ENCODE measurements at regions not wholly inside any gene's neighbourhood (a gene's known extent, or its start where the extent isn't known, plus 50 kb on each side); places are given as distances from the start of the nearest gene placed in this dataset.
A peak's percentile ranks its signal among the peaks of the same experiment; 100 is the strongest.

DNA sequence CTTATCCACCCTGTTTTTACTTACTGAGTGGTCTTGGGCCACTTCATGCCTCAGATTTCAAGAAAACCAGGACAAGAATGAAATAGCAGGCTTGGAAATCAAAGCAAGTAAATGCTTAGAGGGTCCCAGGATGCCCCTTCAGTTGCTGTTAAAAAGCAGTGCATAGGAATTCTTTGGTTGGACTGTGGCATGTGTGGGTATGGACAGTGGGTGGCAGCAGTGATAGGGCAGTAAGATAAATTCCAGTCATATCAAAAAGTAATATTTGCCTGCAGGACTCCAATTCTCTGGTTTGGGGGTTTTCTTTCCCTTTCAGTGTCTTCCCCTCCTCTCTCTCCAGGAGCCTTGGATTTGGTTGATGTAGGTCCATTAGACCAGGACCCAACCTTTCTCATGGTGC, 306.7 kb upstream of the CLINT1 start:
- Mint-ChIP-seq H3K27ac (ENCODE audit: low read depth, unreplicated experiment) (no peak overlapping the region), H3K9me3 (ENCODE audit: unreplicated experiment) (no peaks in the 10 kb centered on the region), H3K4me3 (ENCODE audit: unreplicated experiment) (no peak overlapping the region), H3K27me3 (ENCODE audit: insufficient read depth, unreplicated experiment) (no peaks in the 10 kb centered on the region), H3K4me1 (ENCODE audit: insufficient read depth, unreplicated experiment) (no peaks in the 10 kb centered on the region), H3K36me3 (ENCODE audit: insufficient read depth, unreplicated experiment) (no peaks in the 10 kb centered on the region)
- CTCF ChIA-PET, result interaction anchor here (0.6 to 2.0 kb wide), 3 partner anchors 9 to 1281 kb away, joined by 3 to 8 read pairs (median 5); no protein-coding TSS in a partner anchor
- DNase-seq (ENCODE audit: unreplicated experiment), result no peak
- TF ChIP-seq, protein P1, sequence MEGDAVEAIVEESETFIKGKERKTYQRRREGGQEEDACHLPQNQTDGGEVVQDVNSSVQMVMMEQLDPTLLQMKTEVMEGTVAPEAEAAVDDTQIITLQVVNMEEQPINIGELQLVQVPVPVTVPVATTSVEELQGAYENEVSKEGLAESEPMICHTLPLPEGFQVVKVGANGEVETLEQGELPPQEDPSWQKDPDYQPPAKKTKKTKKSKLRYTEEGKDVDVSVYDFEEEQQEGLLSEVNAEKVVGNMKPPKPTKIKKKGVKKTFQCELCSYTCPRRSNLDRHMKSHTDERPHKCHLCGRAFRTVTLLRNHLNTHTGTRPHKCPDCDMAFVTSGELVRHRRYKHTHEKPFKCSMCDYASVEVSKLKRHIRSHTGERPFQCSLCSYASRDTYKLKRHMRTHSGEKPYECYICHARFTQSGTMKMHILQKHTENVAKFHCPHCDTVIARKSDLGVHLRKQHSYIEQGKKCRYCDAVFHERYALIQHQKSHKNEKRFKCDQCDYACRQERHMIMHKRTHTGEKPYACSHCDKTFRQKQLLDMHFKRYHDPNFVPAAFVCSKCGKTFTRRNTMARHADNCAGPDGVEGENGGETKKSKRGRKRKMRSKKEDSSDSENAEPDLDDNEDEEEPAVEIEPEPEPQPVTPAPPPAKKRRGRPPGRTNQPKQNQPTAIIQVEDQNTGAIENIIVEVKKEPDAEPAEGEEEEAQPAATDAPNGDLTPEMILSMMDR (IDR thresholded peaks at IDR 0.05; ENCODE audit: unreplicated experiment), result peak; percentile 9
- POLR2A ChIA-PET, result no interaction called here
- no TSS peak for BruUV-seq (replicated peaks)
- intact Hi-C loops (cut with micrococcal nuclease), result no loop called here

DNA sequence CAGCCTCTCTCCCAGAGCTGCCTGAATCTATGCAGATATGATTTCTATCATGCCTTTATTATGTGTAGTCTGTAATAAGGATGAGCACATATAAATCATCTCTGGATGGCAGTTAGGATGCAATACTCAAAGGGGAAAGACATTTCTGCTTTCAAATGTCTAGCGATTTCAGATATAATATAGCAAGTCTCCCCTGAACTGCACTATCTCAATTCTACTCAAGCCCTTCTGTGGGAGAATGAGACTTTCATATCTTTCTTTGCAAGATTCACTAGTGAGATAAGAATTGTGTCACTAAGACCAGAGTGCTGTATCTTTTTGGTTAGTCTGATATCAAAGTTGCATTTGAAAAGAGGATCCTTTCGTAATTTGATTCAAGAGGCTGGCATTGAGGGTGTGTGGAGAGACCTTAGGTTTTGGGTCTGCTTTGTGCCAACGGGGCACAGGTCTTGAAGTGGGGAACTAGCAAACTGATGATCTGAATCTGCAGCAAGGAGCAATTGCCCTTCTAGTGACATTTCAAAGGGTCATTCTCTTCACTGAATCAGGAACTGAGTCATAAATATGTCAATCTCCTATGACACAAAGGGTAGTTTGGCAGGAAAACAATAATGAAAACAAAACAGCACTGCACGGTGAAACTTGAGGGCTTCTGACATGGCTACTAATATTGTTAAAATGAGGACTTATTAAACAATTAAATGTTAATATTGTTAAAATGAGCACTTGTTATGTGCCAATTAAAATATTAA, 305.5 kb upstream of the CLINT1 start:
- Mint-ChIP-seq H3K36me3 (ENCODE audit: insufficient read depth, unreplicated experiment) (no peaks in the 10 kb centered on the region), H3K4me3 (ENCODE audit: unreplicated experiment) (no peak overlapping the region), H3K4me1 (ENCODE audit: insufficient read depth, unreplicated experiment) (no peaks in the 10 kb centered on the region), H3K9me3 (ENCODE audit: unreplicated experiment) (no peaks in the 10 kb centered on the region), H3K27me3 (ENCODE audit: insufficient read depth, unreplicated experiment) (no peaks in the 10 kb centered on the region), H3K27ac (ENCODE audit: low read depth, unreplicated experiment) (no peak overlapping the region)
- DNase-seq (ENCODE audit: unreplicated experiment), result peak; percentile 32
- ChIA-PET CTCF (interaction anchor here (1.2 kb wide), 1 partner anchor 10 kb away, joined by 3 read pairs; no protein-coding TSS in a partner anchor), POLR2A (no interaction called here)
- BruUV-seq (replicated peaks), result no TSS peak
- TF ChIP-seq, protein P1 (IDR thresholded peaks at IDR 0.05; ENCODE audit: unreplicated experiment), result no peak
- intact Hi-C loops (cut with micrococcal nuclease), result no loop called here

DNA sequence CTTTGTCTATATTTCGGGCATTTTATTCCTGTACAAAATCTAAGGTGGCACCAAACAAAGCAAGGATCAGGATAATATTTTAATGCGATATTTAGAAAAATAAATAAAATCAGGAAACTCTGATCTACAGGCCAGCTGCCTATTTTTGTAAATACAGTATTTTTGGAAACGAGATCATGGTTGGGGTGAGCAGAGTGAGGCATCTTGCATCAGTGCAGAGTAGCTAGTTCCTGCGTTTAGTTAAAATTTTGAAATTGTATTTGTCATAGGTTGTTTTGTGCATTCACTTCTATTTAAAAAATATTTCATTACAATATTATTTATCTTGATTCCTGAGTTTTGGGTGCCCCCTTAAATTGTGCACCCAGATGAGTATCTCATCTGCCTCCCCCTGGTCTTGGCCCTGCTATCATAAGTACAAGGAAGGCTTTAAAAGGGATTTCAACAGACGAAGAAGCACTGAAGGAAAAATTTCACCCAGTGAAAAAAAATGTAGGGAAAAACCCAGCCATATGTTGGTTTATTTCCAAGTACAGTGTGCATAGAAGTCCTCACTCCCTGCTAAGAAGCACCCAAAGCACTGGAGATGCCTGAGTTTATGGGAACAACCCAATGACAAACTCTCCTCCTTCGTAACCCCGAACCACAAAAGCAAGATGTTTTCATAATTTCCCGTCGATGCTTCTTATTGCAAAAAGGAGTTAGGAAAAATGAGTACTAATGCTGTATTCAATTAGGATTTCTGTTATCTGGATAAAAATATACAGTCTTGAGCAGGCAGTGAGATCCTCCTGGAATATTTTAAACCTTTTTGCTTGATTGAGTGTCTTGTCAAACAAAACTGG, 304.7 kb upstream of the CLINT1 start:
- H3K9me3 Mint-ChIP-seq (ENCODE audit: unreplicated experiment), result no peaks in the 10 kb centered on the region
- DNase-seq (ENCODE audit: unreplicated experiment), result no peak
- H3K27me3 Mint-ChIP-seq (ENCODE audit: insufficient read depth, unreplicated experiment), result no peaks in the 10 kb centered on the region
- ChIA-PET CTCF (interaction anchor here (1.2 to 1.4 kb wide), 2 partner anchors 11 to 943 kb away, joined by 3 read pairs; no protein-coding TSS in a partner anchor), POLR2A (no interaction called here)
- no peaks in the 10 kb centered on the region for H3K36me3 Mint-ChIP-seq (ENCODE audit: insufficient read depth, unreplicated experiment)
- H3K4me3 Mint-ChIP-seq (ENCODE audit: unreplicated experiment), result no peak overlapping the region
- no TSS peak for BruUV-seq (replicated peaks)
- no peaks in the 10 kb centered on the region for H3K4me1 Mint-ChIP-seq (ENCODE audit: insufficient read depth, unreplicated experiment)
- intact Hi-C loops (cut with micrococcal nuclease), result no loop called here
- TF ChIP-seq, protein P1 (IDR thresholded peaks at IDR 0.05; ENCODE audit: unreplicated experiment), result no peak
- H3K27ac Mint-ChIP-seq (ENCODE audit: low read depth, unreplicated experiment), result no peak overlapping the region

DNA sequence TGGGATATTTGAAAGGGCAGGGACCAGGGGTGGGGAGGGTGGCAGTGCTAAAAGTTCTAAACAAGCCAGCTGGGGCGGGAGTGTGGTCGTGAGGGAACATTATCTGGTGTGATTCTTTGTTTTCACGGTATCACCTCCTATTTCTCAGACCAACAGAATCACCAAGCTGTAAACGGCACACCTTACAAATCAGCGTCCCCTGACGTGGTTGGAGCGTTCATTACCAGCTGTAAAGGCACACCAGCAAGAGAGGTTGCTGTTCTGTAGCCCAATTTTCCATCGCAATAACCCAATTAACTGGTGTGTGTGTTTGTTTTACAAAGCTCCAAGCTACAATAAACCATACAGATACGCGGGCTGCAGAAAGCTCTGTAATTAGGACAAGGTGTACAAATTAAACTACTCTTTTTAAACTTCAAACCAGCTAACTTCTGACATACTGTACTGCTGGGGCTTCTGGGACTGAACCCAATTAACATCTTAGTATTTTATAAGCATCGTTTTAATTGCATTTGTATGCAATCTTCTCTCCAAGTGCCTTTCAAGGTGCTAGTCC, 303.6 kb upstream of the CLINT1 start:
- DNase-seq (ENCODE audit: unreplicated experiment), result no peak
- no peaks in the 10 kb centered on the region for H3K27me3 Mint-ChIP-seq (ENCODE audit: insufficient read depth, unreplicated experiment)
- no peaks in the 10 kb centered on the region for H3K9me3 Mint-ChIP-seq (ENCODE audit: unreplicated experiment)
- no peaks in the 10 kb centered on the region for H3K36me3 Mint-ChIP-seq (ENCODE audit: insufficient read depth, unreplicated experiment)
- intact Hi-C loops (cut with micrococcal nuclease), result no loop called here
- TF ChIP-seq, protein P1 (IDR thresholded peaks at IDR 0.05; ENCODE audit: unreplicated experiment), result no peak
- no peak overlapping the region for H3K27ac Mint-ChIP-seq (ENCODE audit: low read depth, unreplicated experiment)
- no peak overlapping the region for H3K4me3 Mint-ChIP-seq (ENCODE audit: unreplicated experiment)
- H3K4me1 Mint-ChIP-seq (ENCODE audit: insufficient read depth, unreplicated experiment), result no peaks in the 10 kb centered on the region
- ChIA-PET POLR2A (interaction anchor here (0.5 to 1.0 kb wide), 2 partner anchors 11 to 1573 kb away, joined by 3 read pairs; no protein-coding TSS in a partner anchor), CTCF (interaction anchor here (0.6 to 2.2 kb wide), 6 partner anchors 13 to 944 kb away, joined by 3 to 7 read pairs (median 3); no protein-coding TSS in a partner anchor)
- no TSS peak for BruUV-seq (replicated peaks)
